ENCODE measurements at regions not wholly inside any gene's neighbourhood (a gene's known extent, or its start where the extent isn't known, plus 50 kb on each side); places are given as distances from the start of the nearest gene placed in this dataset.

DNA sequence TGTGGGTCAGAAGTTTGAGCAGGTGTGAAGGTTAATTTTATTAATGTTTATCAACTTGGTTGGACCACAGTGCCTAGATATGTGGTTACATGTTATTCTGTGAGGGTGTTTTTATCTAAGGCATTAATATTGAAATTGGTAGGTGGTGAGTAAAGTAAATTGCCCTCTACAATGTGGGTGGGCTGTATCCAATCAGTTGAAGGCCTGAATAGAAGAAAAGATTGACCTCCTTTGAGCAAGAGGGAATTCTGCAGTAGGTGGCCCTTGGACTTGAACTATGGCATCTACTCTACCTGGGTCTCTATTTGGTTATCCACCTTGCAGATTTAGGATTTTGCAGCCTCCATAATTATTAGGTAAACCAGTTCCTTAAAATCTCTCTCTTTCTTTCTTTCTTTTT lies 356.8 kb upstream of the EEF2KMT start:
- H3K27me3 ChIP-seq (ENCODE audit: control insufficient read depth in 2 of 2, insufficient read depth in 2 of 2, low read length in 2 of 2): no peaks in the 10 kb centered on the region
- H2AFZ ChIP-seq (ENCODE audit: low read depth, low read length): no peak overlapping the region
- intact Hi-C loops (cut with micrococcal nuclease) (no loop called here), dilution Hi-C loops (cut with MboI; ENCODE audit: extremely low pct_ligation_motif_present, low sequenced_read_pairs) (no loop called here)
- no peak overlapping the region for H3K4me3 ChIP-seq (replicated peaks in 1 of 3; ENCODE audit: insufficient read depth in 1 of 3, low read depth in 1 of 3, low read length in 3 of 3)
- BruUV-seq (replicated peaks): no TSS peak
- H3K36me3 ChIP-seq (ENCODE audit: control insufficient read depth in 2 of 2, extremely low read depth in 1 of 2, insufficient read depth in 2 of 2, low read length in 2 of 2): no peaks in the 10 kb centered on the region
- H4K20me1 ChIP-seq (replicated peaks; ENCODE audit: control insufficient read depth, extremely low read depth, insufficient read depth, low read length): no peaks in the 10 kb centered on the region
- H3K9me1 ChIP-seq (replicated peaks; ENCODE audit: control insufficient read depth, extremely low read depth, insufficient read depth, low read length): no peaks in the 10 kb centered on the region
- CTCF ChIA-PET: no interaction called here
- no peaks in the 10 kb centered on the region for H3K4me1 ChIP-seq (ENCODE audit: control insufficient read depth, extremely low read depth, insufficient read depth, low read length)
- DNase-seq (ENCODE audit: low read depth, low spot score) (no peak), FAIRE-seq (no peak)
- peaks cover 2% of the 10 kb centered on the region for H3K9me3 ChIP-seq (replicated peaks; ENCODE audit: control insufficient read depth, insufficient read depth, low read length)
- no peak overlapping the region for H3K27ac ChIP-seq (ENCODE audit: insufficient read depth, low read depth, low read length)
- H3K9ac ChIP-seq (replicated peaks; ENCODE audit: extremely low read depth, insufficient read depth, low read length): no peak overlapping the region
- TF ChIP-seq JUN (IDR thresholded peaks at IDR 0.05; ENCODE audit: borderline replicate concordance, insufficient read depth, insufficient read length, low read depth) (no peak), CTCF (IDR thresholded peaks at IDR 0.05; ENCODE audit: extremely low read depth in 1 of 2, insufficient read depth in 1 of 2, low read depth in 1 of 2, low read length in 2 of 2) (no peak), MYC (IDR thresholded peaks at IDR 0.05; ENCODE audit: low read depth, low read length) (no peak), GATA2 (IDR thresholded peaks at IDR 0.05; ENCODE audit: insufficient read depth, insufficient read length, low read depth, low read length) (no peak)
- TF ChIP-seq, protein P1, sequence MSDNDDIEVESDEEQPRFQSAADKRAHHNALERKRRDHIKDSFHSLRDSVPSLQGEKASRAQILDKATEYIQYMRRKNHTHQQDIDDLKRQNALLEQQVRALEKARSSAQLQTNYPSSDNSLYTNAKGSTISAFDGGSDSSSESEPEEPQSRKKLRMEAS (IDR thresholded peaks at IDR 0.05; ENCODE audit: insufficient read depth, insufficient read length): no peak
- H3K79me2 ChIP-seq (ENCODE audit: control insufficient read depth, insufficient read depth, low read length): no peaks in the 10 kb centered on the region
- H3K4me2 ChIP-seq (ENCODE audit: insufficient read depth, low read length): no peak overlapping the region
- POLR2A ChIA-PET: no interaction called here

- Histone ChIP-seq H3K9ac (replicated peaks; ENCODE audit: extremely low read depth, insufficient read depth, low read length) (no peak overlapping the region), H3K4me1 (ENCODE audit: control insufficient read depth, extremely low read depth, insufficient read depth, low read length) (no peaks in the 10 kb centered on the region), H3K9me1 (replicated peaks; ENCODE audit: control insufficient read depth, extremely low read depth, insufficient read depth, low read length) (no peaks in the 10 kb centered on the region), H3K27ac (ENCODE audit: insufficient read depth, low read depth, low read length) (no peak overlapping the region), H2AFZ (ENCODE audit: low read depth, low read length) (no peak overlapping the region), H3K4me2 (ENCODE audit: insufficient read depth, low read length) (no peak overlapping the region), H3K9me3 (replicated peaks; ENCODE audit: control insufficient read depth, insufficient read depth, low read length) (peaks cover 6% of the 10 kb centered on the region), H3K27me3 (ENCODE audit: control insufficient read depth in 2 of 2, insufficient read depth in 2 of 2, low read length in 2 of 2) (no peaks in the 10 kb centered on the region), H3K36me3 (ENCODE audit: control insufficient read depth in 2 of 2, extremely low read depth in 1 of 2, insufficient read depth in 2 of 2, low read length in 2 of 2) (no peaks in the 10 kb centered on the region), H3K4me3 (replicated peaks in 1 of 3; ENCODE audit: insufficient read depth in 1 of 3, low read depth in 1 of 3, low read length in 3 of 3) (no peak overlapping the region), H3K79me2 (ENCODE audit: control insufficient read depth, insufficient read depth, low read length) (no peaks in the 10 kb centered on the region), H4K20me1 (replicated peaks; ENCODE audit: control insufficient read depth, extremely low read depth, insufficient read depth, low read length) (no peaks in the 10 kb centered on the region)
- POLR2A ChIA-PET: no interaction called here
- intact Hi-C loops (cut with micrococcal nuclease): no loop called here
- dilution Hi-C loops (cut with MboI; ENCODE audit: extremely low pct_ligation_motif_present, low sequenced_read_pairs): no loop called here
- BruUV-seq (replicated peaks): no TSS peak
- DNase-seq (ENCODE audit: low read depth, low spot score) (no peak), FAIRE-seq (no peak)
- TF ChIP-seq EZH2 (IDR thresholded peaks at IDR 0.05; ENCODE audit: borderline replicate concordance, low read depth, low read length, severe bottlenecking) (no peak), MYC (IDR thresholded peaks at IDR 0.05; ENCODE audit: low read depth, low read length) (no peak), POLR2A (IDR thresholded peaks at IDR 0.05; ENCODE audit: low read depth, low read length) (no peak), JUN (IDR thresholded peaks at IDR 0.05; ENCODE audit: borderline replicate concordance, insufficient read depth, insufficient read length, low read depth) (no peak), FOS (IDR thresholded peaks at IDR 0.05; ENCODE audit: borderline replicate concordance, insufficient read depth, low read length) (no peak), GATA2 (IDR thresholded peaks at IDR 0.05; ENCODE audit: insufficient read depth, insufficient read length, low read depth, low read length) (no peak), CTCF (IDR thresholded peaks at IDR 0.05; ENCODE audit: extremely low read depth in 1 of 2, insufficient read depth in 1 of 2, low read depth in 1 of 2, low read length in 2 of 2) (no peak), POLR2AphosphoS5 (IDR thresholded peaks at IDR 0.05; ENCODE audit: insufficient read depth, low read depth, low read length) (no peak)
- TF ChIP-seq, protein P1 (IDR thresholded peaks at IDR 0.05; ENCODE audit: insufficient read depth, insufficient read length): no peak
- CTCF ChIA-PET: no interaction called here
These were observed 354.0 kb upstream of the EEF2KMT start for GRCh38 chr16:5451641-5452040.
